ENCODE measurements at regions not wholly inside any gene's neighbourhood (a gene's known extent, or its start where the extent isn't known, plus 50 kb on each side); places are given as distances from the start of the nearest gene placed in this dataset.

GRCh38 chr1:185463011-185463410 lies 146.0 kb upstream of the IVNS1ABP start:
- TF ChIP-seq CHD2 (IDR thresholded peaks at IDR 0.05; ENCODE audit: low read length, partially characterized antibody): no peak
- no peak for TF ChIP-seq CTCF (IDR thresholded peaks at IDR 0.05)
- TF ChIP-seq EP300 (IDR thresholded peaks at IDR 0.05; ENCODE audit: borderline replicate concordance in 1 of 2, low read depth in 1 of 2, low read length in 1 of 2): no peak
- TF ChIP-seq EZH2phosphoT487 (IDR thresholded peaks at IDR 0.05; ENCODE audit: borderline replicate concordance, low read depth): no peak
- TF ChIP-seq PBX3 (IDR thresholded peaks at IDR 0.05): no peak
- TF ChIP-seq RAD21 (IDR thresholded peaks at IDR 0.05; ENCODE audit: low read length): no peak
- TF ChIP-seq, protein P1, sequence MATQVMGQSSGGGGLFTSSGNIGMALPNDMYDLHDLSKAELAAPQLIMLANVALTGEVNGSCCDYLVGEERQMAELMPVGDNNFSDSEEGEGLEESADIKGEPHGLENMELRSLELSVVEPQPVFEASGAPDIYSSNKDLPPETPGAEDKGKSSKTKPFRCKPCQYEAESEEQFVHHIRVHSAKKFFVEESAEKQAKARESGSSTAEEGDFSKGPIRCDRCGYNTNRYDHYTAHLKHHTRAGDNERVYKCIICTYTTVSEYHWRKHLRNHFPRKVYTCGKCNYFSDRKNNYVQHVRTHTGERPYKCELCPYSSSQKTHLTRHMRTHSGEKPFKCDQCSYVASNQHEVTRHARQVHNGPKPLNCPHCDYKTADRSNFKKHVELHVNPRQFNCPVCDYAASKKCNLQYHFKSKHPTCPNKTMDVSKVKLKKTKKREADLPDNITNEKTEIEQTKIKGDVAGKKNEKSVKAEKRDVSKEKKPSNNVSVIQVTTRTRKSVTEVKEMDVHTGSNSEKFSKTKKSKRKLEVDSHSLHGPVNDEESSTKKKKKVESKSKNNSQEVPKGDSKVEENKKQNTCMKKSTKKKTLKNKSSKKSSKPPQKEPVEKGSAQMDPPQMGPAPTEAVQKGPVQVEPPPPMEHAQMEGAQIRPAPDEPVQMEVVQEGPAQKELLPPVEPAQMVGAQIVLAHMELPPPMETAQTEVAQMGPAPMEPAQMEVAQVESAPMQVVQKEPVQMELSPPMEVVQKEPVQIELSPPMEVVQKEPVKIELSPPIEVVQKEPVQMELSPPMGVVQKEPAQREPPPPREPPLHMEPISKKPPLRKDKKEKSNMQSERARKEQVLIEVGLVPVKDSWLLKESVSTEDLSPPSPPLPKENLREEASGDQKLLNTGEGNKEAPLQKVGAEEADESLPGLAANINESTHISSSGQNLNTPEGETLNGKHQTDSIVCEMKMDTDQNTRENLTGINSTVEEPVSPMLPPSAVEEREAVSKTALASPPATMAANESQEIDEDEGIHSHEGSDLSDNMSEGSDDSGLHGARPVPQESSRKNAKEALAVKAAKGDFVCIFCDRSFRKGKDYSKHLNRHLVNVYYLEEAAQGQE (IDR thresholded peaks at IDR 0.05; ENCODE audit: low read depth, low read length): no peak
- no peak for TF ChIP-seq MXI1 (IDR thresholded peaks at IDR 0.05; ENCODE audit: low read depth, low read length)
- no peak for TF ChIP-seq POLR2AphosphoS5 (IDR thresholded peaks at IDR 0.05; ENCODE audit: low read depth, low read length)
